ENCODE measurements at regions not wholly inside any gene's neighbourhood (a gene's known extent, or its start where the extent isn't known, plus 50 kb on each side); places are given as distances from the start of the nearest gene placed in this dataset.

- TF ChIP-seq, protein P1, sequence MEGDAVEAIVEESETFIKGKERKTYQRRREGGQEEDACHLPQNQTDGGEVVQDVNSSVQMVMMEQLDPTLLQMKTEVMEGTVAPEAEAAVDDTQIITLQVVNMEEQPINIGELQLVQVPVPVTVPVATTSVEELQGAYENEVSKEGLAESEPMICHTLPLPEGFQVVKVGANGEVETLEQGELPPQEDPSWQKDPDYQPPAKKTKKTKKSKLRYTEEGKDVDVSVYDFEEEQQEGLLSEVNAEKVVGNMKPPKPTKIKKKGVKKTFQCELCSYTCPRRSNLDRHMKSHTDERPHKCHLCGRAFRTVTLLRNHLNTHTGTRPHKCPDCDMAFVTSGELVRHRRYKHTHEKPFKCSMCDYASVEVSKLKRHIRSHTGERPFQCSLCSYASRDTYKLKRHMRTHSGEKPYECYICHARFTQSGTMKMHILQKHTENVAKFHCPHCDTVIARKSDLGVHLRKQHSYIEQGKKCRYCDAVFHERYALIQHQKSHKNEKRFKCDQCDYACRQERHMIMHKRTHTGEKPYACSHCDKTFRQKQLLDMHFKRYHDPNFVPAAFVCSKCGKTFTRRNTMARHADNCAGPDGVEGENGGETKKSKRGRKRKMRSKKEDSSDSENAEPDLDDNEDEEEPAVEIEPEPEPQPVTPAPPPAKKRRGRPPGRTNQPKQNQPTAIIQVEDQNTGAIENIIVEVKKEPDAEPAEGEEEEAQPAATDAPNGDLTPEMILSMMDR (IDR thresholded peaks at IDR 0.05; ENCODE audit: borderline replicate concordance, control extremely low read depth, extremely low read depth, insufficient read depth, missing control alignments), result no peak
- no peak for DNase-seq (ENCODE audit: low spot score)
- in situ Hi-C loops (cut with MboI; ENCODE audit: low sequenced_read_pairs, unreplicated experiment), result no loop called here
Measured at GRCh38 chr18:2138552-2138951, 432.8 kb downstream of the METTL4 start.

DNA sequence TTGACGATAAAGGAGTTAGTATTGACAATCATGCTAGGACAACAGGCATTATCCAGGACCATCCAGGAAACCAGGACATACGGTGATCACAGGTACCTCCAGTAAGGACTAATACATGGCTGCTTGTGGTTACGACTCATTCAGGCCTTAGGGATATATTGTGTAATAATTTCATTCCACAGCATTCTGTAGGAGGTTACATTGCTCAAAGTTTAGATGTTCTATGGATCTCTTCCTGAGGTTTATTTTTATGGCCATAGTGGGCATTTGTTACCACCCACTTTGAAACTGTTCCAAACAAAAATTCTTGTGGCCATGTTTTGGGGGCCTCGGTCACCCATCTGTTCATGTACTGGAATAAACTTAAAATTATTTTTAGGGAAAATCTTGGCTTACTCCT, 431.6 kb downstream of the METTL4 start:
- TF ChIP-seq, protein P1 (IDR thresholded peaks at IDR 0.05; ENCODE audit: borderline replicate concordance, control extremely low read depth, extremely low read depth, insufficient read depth, missing control alignments), result no peak
- in situ Hi-C loops (cut with MboI; ENCODE audit: low sequenced_read_pairs, unreplicated experiment), result no loop called here
- DNase-seq (ENCODE audit: low spot score), result no peak

DNA sequence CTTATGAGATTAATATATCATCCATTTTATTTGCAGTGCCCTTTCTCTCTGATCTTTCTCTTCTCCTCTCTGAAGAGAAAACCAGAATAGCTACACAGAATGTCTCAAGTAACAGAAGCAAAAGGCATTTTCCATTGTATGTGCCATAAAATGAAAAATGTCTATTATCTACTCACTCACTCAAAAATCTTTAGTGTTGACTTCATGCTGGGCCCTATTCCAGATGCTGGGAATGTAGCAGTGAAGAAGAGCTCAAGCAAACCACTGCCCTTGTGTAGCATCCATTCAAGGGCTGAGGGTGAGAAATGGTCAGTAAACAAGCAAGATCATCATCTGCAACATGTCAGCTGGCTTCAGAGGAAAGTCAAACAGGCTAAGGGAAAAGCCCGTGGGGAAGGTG, 427.7 kb downstream of the METTL4 start:
- DNase-seq (ENCODE audit: low spot score), result no peak
- in situ Hi-C loops (cut with MboI; ENCODE audit: low sequenced_read_pairs, unreplicated experiment), result no loop called here
- TF ChIP-seq, protein P1 (IDR thresholded peaks at IDR 0.05; ENCODE audit: borderline replicate concordance, control extremely low read depth, extremely low read depth, insufficient read depth, missing control alignments), result no peak

- no peak for DNase-seq (ENCODE audit: low spot score)
- TF ChIP-seq, protein P1 (IDR thresholded peaks at IDR 0.05; ENCODE audit: borderline replicate concordance, control extremely low read depth, extremely low read depth, insufficient read depth, missing control alignments), result no peak
- in situ Hi-C loops (cut with MboI; ENCODE audit: low sequenced_read_pairs, unreplicated experiment), result no loop called here
Measured at GRCh38 chr18:2144811-2145210, 426.5 kb downstream of the METTL4 start.

- in situ Hi-C loops (cut with MboI; ENCODE audit: low sequenced_read_pairs, unreplicated experiment), result no loop called here
- TF ChIP-seq, protein P1 (IDR thresholded peaks at IDR 0.05; ENCODE audit: borderline replicate concordance, control extremely low read depth, extremely low read depth, insufficient read depth, missing control alignments), result no peak
- DNase-seq (ENCODE audit: low spot score), result no peak
Measured at GRCh38 chr18:2146092-2146491, 425.2 kb downstream of the METTL4 start.

- in situ Hi-C loops (cut with MboI; ENCODE audit: low sequenced_read_pairs, unreplicated experiment), result no loop called here
- TF ChIP-seq, protein P1 (IDR thresholded peaks at IDR 0.05; ENCODE audit: borderline replicate concordance, control extremely low read depth, extremely low read depth, insufficient read depth, missing control alignments), result no peak
- DNase-seq (ENCODE audit: low spot score), result no peak
Measured at GRCh38 chr18:2146754-2147153, 424.6 kb downstream of the METTL4 start.
